ENCODE measurements at regions not wholly inside any gene's neighbourhood (a gene's known extent, or its start where the extent isn't known, plus 50 kb on each side); places are given as distances from the start of the nearest gene placed in this dataset.

- H3K4me3 ChIP-seq (ENCODE audit: low read depth in 1 of 2, low read length in 2 of 2), result no peak overlapping the region
- H3K27me3 ChIP-seq (ENCODE audit: control insufficient read depth in 1 of 2, insufficient read depth in 2 of 2, low read length in 2 of 2), result no peaks in the 10 kb centered on the region
- H3K9me3 ChIP-seq (ENCODE audit: control insufficient read depth in 1 of 2, low read length in 2 of 2), result no peaks in the 10 kb centered on the region
- H3K27ac ChIP-seq (ENCODE audit: low read depth, low read length), result no peak overlapping the region
- H3K36me3 ChIP-seq (ENCODE audit: control insufficient read depth in 1 of 2, insufficient read depth in 2 of 2, low read length in 2 of 2), result no peaks in the 10 kb centered on the region
- no peak overlapping the region for H3K9ac ChIP-seq (ENCODE audit: low read depth in 1 of 2, low read length in 2 of 2)
- peaks cover 7 to 19% of the 10 kb centered on the region in 2 donors for H3K4me1 ChIP-seq (ENCODE audit: control insufficient read depth in 1 of 2, insufficient read depth in 2 of 2, low read length in 2 of 2)
Measured at GRCh38 chr10:59075576-59075975, 100.9 kb upstream of the PHYHIPL start.

DNA sequence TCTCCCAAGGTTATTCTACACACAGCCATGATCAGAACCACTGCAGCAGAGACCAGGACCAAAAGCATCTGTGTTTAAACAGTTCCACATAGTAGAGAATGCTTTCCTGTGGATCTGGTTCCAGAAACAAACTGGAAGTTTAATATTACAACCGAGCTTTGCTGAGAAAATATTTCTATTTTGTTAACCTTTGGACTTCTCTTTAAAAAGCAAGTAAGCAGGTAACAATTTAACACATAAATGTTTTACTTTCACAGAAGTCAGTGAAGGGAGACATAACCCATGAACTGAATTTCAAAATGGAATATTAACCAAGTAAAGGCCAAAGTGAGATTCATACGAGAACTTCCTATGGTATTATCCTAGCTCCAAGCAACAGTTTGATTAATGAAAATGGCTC, 98.6 kb upstream of the PHYHIPL start:
- H3K4me1 ChIP-seq (ENCODE audit: control insufficient read depth in 1 of 2, insufficient read depth in 2 of 2, low read length in 2 of 2), result peaks cover 7 to 19% of the 10 kb centered on the region in 2 donors

GRCh38 chr10:59078978-59079377, 97.5 kb upstream of the PHYHIPL start:
- no peak overlapping the region for H3K9ac ChIP-seq (ENCODE audit: low read depth in 1 of 2, low read length in 2 of 2)
- no peaks in the 10 kb centered on the region for H3K27me3 ChIP-seq (ENCODE audit: control insufficient read depth in 1 of 2, insufficient read depth in 2 of 2, low read length in 2 of 2)
- H3K4me1 ChIP-seq (ENCODE audit: control insufficient read depth in 1 of 2, insufficient read depth in 2 of 2, low read length in 2 of 2), result peaks cover 0 to 11% of the 10 kb centered on the region in 2 donors
- no peaks in the 10 kb centered on the region for H3K36me3 ChIP-seq (ENCODE audit: control insufficient read depth in 1 of 2, insufficient read depth in 2 of 2, low read length in 2 of 2)
- H3K27ac ChIP-seq (ENCODE audit: low read depth, low read length), result no peak overlapping the region
- no peak overlapping the region for H3K4me3 ChIP-seq (ENCODE audit: low read depth in 1 of 2, low read length in 2 of 2)
- no peaks in the 10 kb centered on the region for H3K9me3 ChIP-seq (ENCODE audit: control insufficient read depth in 1 of 2, low read length in 2 of 2)

More for the DNA sequence above, 98.6 kb upstream of the PHYHIPL start:
- no peaks in the 10 kb centered on the region for H3K36me3 ChIP-seq (ENCODE audit: control insufficient read depth in 1 of 2, insufficient read depth in 2 of 2, low read length in 2 of 2)
- no peak overlapping the region for H3K9ac ChIP-seq (ENCODE audit: low read depth in 1 of 2, low read length in 2 of 2)
- H3K27ac ChIP-seq (ENCODE audit: low read depth, low read length), result no peak overlapping the region
- no peaks in the 10 kb centered on the region for H3K27me3 ChIP-seq (ENCODE audit: control insufficient read depth in 1 of 2, insufficient read depth in 2 of 2, low read length in 2 of 2)
- H3K4me3 ChIP-seq (ENCODE audit: low read depth in 1 of 2, low read length in 2 of 2), result no peak overlapping the region
- no peaks in the 10 kb centered on the region for H3K9me3 ChIP-seq (ENCODE audit: control insufficient read depth in 1 of 2, low read length in 2 of 2)

DNA sequence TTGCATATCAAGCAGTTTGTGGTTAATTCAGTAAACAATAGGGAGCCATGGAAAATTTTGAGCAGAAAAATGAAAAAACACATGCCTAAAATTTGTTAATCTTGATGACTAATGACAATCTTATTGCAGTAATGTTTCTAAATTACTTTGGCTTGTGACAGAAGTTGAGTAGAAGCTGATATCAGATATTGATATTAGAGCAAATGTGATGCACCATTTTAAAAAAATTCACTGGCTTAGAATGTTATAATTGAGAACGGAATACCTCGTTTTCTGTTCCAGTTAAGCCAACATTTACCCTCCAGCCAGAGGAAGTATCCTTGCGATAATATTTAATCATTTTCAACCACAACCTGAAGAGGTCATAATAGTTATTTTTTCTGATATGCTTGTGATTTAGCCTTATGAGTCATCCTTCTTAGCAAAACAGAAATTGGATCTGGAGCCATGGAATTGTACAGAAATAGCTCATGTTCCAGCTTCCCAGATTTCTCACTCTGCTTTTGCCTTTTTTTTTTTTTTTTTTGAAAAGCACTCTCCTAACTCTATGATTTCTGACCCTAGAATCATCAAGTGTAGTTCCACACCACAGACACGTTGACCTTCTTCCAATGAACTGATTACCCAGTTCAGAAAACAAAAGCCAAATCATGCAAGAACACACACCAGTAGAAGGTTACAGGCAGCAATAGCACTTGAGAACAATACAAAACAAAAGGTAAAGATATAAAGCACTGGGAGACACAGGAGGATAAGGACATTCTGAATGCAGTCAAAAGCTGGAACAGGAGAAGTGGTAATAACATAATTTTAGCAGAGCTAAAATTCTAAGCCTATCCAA, 96.8 kb upstream of the PHYHIPL start:
- Histone ChIP-seq H3K4me3 (ENCODE audit: low read depth in 1 of 2, low read length in 2 of 2) (no peak overlapping the region), H3K4me1 (ENCODE audit: control insufficient read depth in 1 of 2, insufficient read depth in 2 of 2, low read length in 2 of 2) (peaks cover 0 to 11% of the 10 kb centered on the region in 2 donors), H3K36me3 (ENCODE audit: control insufficient read depth in 1 of 2, insufficient read depth in 2 of 2, low read length in 2 of 2) (no peaks in the 10 kb centered on the region), H3K9me3 (ENCODE audit: control insufficient read depth in 1 of 2, low read length in 2 of 2) (no peaks in the 10 kb centered on the region), H3K27me3 (ENCODE audit: control insufficient read depth in 1 of 2, insufficient read depth in 2 of 2, low read length in 2 of 2) (no peaks in the 10 kb centered on the region), H3K27ac (ENCODE audit: low read depth, low read length) (no peak overlapping the region), H3K9ac (ENCODE audit: low read depth in 1 of 2, low read length in 2 of 2) (no peak overlapping the region)

- Histone ChIP-seq H3K4me1 (ENCODE audit: control insufficient read depth in 1 of 2, insufficient read depth in 2 of 2, low read length in 2 of 2) (peaks cover 0 to 16% of the 10 kb centered on the region in 2 donors), H3K27ac (ENCODE audit: low read depth, low read length) (no peak overlapping the region), H3K4me3 (ENCODE audit: low read depth in 1 of 2, low read length in 2 of 2) (no peak overlapping the region), H3K9me3 (ENCODE audit: control insufficient read depth in 1 of 2, low read length in 2 of 2) (no peaks in the 10 kb centered on the region), H3K36me3 (ENCODE audit: control insufficient read depth in 1 of 2, insufficient read depth in 2 of 2, low read length in 2 of 2) (no peaks in the 10 kb centered on the region), H3K9ac (ENCODE audit: low read depth in 1 of 2, low read length in 2 of 2) (no peak overlapping the region), H3K27me3 (ENCODE audit: control insufficient read depth in 1 of 2, insufficient read depth in 2 of 2, low read length in 2 of 2) (no peaks in the 10 kb centered on the region)
Measured at GRCh38 chr10:59082249-59082648, 94.2 kb upstream of the PHYHIPL start.

GRCh38 chr10:59085054-59085453, 91.4 kb upstream of the PHYHIPL start:
- Histone ChIP-seq H3K36me3 (ENCODE audit: control insufficient read depth in 1 of 2, insufficient read depth in 2 of 2, low read length in 2 of 2) (no peaks in the 10 kb centered on the region), H3K9ac (ENCODE audit: low read depth in 1 of 2, low read length in 2 of 2) (no peak overlapping the region), H3K27me3 (ENCODE audit: control insufficient read depth in 1 of 2, insufficient read depth in 2 of 2, low read length in 2 of 2) (no peaks in the 10 kb centered on the region), H3K4me1 (ENCODE audit: control insufficient read depth in 1 of 2, insufficient read depth in 2 of 2, low read length in 2 of 2) (peaks cover 0 to 6% of the 10 kb centered on the region in 2 donors), H3K9me3 (ENCODE audit: control insufficient read depth in 1 of 2, low read length in 2 of 2) (no peaks in the 10 kb centered on the region), H3K27ac (ENCODE audit: low read depth, low read length) (no peak overlapping the region), H3K4me3 (ENCODE audit: low read depth in 1 of 2, low read length in 2 of 2) (no peak overlapping the region)

DNA sequence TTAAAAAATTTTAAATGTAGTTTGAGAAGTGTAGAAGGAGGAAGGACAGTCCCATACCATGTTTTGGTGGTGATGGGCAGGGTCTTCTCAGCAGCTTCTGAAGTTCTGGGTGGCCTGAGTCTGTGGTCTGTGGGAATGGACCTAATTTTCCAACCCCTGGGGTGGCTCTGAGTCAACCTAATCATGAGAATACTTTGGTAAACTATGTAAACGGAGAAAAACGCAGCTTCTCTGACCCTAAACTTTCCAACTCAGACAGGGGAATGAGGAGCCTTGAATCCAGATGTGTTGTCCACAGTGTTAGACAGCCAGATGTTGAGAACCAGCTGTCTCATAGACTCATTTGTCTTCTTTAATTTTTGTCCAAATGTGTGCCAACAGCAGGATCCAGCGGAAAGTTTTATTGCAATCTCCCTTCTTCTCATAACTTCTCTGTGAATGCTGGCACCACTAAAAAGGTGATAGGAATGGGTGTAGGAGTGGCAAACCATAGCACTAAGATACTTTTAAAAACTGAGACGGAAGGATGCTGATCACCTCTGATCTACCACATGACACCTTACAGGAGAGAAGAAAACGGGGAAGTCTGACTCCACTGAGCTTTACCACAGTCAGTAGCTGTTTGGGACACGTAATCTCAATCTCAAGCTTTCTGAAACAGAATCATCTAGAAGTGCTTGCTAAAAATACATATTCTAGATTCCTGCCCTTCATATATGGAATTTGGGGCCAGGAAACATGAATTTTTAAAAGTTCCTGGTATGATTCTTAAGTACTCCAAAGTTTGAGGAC, 90.5 kb upstream of the PHYHIPL start:
- no peak overlapping the region for H3K9ac ChIP-seq (ENCODE audit: low read depth in 1 of 2, low read length in 2 of 2)
- no peaks in the 10 kb centered on the region for H3K27me3 ChIP-seq (ENCODE audit: control insufficient read depth in 1 of 2, insufficient read depth in 2 of 2, low read length in 2 of 2)
- H3K27ac ChIP-seq (ENCODE audit: low read depth, low read length), result no peak overlapping the region
- no peak overlapping the region for H3K4me3 ChIP-seq (ENCODE audit: low read depth in 1 of 2, low read length in 2 of 2)
- H3K36me3 ChIP-seq (ENCODE audit: control insufficient read depth in 1 of 2, insufficient read depth in 2 of 2, low read length in 2 of 2), result no peaks in the 10 kb centered on the region
- no peaks in the 10 kb centered on the region for H3K9me3 ChIP-seq (ENCODE audit: control insufficient read depth in 1 of 2, low read length in 2 of 2)
- peaks cover 0 to 5% of the 10 kb centered on the region in 2 donors for H3K4me1 ChIP-seq (ENCODE audit: control insufficient read depth in 1 of 2, insufficient read depth in 2 of 2, low read length in 2 of 2)

DNA sequence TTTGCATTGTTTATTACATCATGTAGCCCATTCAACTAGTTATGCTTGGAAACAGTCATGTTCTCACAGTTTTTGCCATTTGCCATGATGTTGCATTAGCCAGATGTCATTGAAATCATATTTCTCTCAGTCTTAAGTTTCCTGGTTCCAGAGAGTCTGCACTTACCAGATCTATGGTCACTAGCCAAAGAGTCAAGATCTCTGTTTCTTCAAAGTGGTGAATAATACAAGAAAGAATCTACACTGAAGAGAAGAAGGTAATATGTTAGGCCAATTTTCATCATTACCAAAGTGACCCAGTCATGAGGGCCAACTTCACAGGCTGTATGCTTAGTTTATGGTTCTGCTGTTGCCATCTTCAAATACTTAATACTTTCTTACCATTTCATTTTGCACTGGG, 89.0 kb upstream of the PHYHIPL start:
- Histone ChIP-seq H3K27me3 (ENCODE audit: control insufficient read depth in 1 of 2, insufficient read depth in 2 of 2, low read length in 2 of 2) (no peaks in the 10 kb centered on the region), H3K4me1 (ENCODE audit: control insufficient read depth in 1 of 2, insufficient read depth in 2 of 2, low read length in 2 of 2) (peaks cover 0 to 5% of the 10 kb centered on the region in 2 donors), H3K27ac (ENCODE audit: low read depth, low read length) (no peak overlapping the region), H3K4me3 (ENCODE audit: low read depth in 1 of 2, low read length in 2 of 2) (no peak overlapping the region), H3K36me3 (ENCODE audit: control insufficient read depth in 1 of 2, insufficient read depth in 2 of 2, low read length in 2 of 2) (no peaks in the 10 kb centered on the region), H3K9me3 (ENCODE audit: control insufficient read depth in 1 of 2, low read length in 2 of 2) (no peaks in the 10 kb centered on the region), H3K9ac (ENCODE audit: low read depth in 1 of 2, low read length in 2 of 2) (no peak overlapping the region)

DNA sequence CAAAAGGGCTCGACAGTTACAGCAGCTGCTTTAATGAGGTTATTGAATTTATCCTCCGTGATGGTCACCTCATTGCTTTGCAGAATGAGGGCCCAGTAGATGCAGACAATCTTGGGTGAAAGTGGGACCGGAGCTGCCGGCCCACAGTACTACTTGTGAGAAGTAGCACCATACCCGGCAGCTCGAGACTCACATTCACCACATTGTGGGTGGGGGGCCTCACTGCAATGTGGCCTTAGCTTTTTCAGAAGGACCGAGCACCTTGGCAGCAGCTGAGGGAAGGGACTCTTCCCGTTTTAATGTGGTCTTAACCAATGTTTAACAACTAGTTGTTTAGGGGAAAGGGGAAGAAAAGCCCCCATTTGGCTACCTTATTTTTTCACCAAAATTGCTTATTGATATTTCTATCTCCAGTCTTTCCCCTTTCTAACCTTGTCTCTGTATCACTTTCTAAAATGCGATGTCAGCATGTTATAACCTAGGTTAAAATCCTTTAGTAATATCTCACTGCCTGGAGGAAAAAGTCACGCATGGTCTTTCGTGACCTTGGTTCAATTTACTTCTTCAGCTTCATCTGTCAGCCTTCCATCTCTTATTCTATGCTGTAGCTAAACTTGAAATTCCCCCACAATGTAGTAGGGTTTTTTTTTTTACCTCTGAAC, 87.4 kb upstream of the PHYHIPL start:
- Histone ChIP-seq H3K36me3 (ENCODE audit: control insufficient read depth in 1 of 2, insufficient read depth in 2 of 2, low read length in 2 of 2) (no peaks in the 10 kb centered on the region), H3K9me3 (ENCODE audit: control insufficient read depth in 1 of 2, low read length in 2 of 2) (no peaks in the 10 kb centered on the region), H3K4me1 (ENCODE audit: control insufficient read depth in 1 of 2, insufficient read depth in 2 of 2, low read length in 2 of 2) (peaks cover 0 to 5% of the 10 kb centered on the region in 2 donors), H3K27me3 (ENCODE audit: control insufficient read depth in 1 of 2, insufficient read depth in 2 of 2, low read length in 2 of 2) (no peaks in the 10 kb centered on the region), H3K4me3 (ENCODE audit: low read depth in 1 of 2, low read length in 2 of 2) (no peak overlapping the region), H3K27ac (ENCODE audit: low read depth, low read length) (no peak overlapping the region), H3K9ac (ENCODE audit: low read depth in 1 of 2, low read length in 2 of 2) (no peak overlapping the region)

Measured in duodenal mucosa (tissue), 2 donors.